GM21360 (cell line): ENCODE measurements at regions not wholly inside any gene's neighbourhood (a gene's known extent, or its start where the extent isn't known, plus 50 kb on each side); places are given as distances from the start of the nearest gene placed in this dataset.
A peak's percentile ranks its signal among the peaks of the same experiment; 100 is the strongest.

Experiments
- ATAC-seq: cut with Tn5 transposase; IDR thresholded peaks from one replicate; pipeline ENCODE4 v1.9.1; 2021; ENCODE audit warnings: mild to moderate bottlenecking, moderate library complexity; ENCODE audit not compliant: unreplicated experiment

DNA sequence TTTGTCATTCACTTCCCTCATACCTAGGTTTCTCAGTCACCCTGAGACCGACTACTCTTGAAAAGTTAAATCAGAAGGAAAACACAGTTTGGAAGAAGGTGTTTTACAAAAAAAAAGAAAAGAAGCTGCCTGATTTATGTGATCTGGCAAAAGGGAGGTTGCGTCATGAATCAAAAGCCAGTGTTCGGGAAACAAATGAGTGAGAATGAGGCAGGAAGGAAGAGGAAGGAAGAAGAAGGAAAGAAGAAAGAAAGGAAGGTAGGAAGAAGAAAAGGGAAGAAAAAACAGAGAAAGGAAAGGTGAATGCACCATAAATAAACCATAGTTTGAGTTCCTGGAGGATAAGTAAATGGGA, 314.6 kb downstream of the BLID start:
- ATAC-seq: no peak

DNA sequence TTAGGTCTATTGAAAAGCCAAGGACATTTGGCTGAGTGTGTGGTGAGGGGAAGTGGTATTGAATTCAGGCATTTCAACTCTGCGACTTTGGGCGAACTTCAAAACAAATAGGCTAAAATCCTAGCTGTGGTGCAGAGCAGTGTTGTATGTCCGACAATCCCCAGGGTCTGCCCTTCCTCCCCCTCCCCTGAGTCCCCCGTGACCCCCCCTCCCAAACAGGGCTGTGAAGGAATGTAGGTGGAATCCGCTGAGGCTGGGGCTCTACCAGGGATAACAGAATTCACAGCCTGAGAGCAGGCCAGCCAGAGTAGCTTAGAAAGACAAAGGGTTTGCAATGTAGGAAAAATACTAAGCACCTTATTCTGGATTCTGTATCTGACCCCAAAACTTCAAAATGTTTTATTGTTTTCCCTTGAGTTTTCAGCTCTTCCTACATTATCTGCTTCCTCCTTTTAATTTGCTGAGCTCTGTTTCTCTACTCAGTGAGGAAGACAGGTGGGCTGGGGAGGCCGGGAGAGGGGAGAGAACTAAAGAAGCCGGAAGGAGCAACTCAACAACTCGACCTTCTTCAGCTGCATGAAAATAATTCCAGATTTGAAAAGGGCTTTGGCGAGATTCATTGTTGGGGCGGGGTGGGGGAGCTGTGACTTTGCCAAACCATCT, 315.2 kb downstream of the BLID start:
- ATAC-seq: no peak

DNA sequence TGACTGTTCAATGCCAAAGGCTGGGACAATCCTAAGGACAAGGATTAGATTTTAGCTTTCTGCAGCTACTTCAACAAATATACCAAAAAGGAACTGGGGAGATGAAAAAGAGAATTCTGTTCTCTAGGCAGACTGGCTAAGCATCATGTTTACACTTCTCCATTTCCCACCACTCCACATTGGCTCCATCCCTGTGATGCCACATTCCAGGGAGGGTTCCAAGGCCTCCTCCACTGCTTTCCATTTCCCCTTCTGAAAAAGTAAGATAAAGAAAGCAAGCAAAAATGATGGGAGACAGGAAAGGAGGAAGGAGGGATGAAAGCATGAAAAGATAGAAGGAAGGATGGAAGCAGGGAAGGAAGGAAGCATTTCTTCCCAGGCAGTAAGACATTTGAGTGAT, 315.8 kb downstream of the BLID start:
- ATAC-seq: no peak

DNA sequence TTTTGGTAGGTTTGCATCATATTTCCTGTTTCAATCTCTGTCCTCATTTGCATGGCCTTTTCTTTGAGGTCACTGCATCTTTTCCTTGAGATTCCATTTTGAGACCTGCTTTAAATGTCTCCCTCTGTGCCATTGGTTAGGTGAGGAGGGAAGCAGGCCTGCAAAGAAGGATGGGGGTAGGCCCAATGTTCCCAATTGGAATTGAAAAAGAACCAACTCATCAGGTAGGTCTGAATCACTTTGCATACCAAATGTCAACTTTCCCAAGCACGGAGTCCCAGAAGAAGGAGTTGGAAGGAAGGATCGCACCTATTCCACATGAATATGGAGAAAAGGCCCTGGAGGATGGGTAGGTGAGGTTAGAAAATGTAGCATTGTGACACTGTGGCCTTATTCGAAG, 318.5 kb downstream of the BLID start:
- ATAC-seq: no peak

DNA sequence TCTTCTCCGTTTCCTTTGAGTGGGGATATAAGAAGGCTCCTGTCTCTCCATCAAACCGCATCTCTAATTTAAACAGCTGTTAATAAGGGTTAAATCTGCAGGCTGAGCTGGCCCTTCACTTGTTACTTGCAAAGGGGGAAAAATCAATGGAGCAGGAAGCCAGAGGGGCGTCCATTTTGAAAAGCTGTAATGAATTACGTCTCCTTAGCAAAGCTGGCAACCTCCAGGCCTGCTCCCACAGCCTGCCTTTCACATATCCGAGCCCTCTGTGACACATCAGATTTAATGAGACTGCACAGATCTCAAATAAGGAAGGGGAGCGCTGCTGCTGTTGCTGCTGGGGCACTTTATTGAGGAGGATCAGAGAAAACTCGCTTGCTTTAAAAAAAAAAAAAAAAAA, 320.8 kb downstream of the BLID start:
- no peak for ATAC-seq

DNA sequence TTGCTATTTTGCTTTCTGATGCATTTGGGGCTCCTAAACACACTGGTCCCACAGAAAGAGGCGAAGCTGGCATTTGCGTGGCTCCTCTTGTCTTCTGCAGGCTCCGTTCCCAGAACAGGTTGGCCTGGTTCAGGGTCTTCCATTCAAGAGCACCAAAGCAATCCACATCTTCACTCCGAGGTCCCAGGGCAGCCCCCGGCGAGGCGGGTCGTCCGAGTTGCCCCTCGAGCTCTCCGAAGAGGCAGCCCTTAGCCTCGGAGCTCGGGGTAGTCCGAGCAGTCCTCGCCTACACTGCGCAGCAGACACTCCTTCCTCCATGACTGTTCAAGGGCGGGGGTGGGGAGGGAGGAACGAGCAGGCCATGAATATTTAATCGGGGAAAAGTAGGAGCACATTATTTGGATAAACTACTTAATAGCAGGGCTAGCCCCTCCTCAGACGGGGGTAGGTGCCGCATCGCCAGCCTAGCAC, 321.3 kb downstream of the BLID start:
- no peak for ATAC-seq

DNA sequence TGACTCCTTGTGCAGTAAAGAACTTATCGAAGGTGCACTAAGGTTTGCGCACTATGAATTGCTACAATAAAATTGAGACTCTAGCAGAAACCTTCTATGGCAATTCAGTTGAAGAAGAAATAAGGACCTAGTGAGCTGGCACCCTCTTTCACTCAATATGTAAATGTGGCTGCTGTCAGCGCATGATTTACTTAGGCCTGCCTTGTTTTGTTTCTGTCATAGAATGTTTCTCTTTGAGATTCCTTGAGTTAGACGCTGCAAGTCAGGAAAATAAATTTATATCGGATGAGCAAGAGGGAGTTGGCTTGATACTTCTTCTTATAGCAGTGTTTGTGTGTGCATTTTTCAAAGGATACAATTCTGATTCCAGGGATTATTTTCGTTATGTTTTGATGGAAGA, 322.1 kb downstream of the BLID start:
- no peak for ATAC-seq

DNA sequence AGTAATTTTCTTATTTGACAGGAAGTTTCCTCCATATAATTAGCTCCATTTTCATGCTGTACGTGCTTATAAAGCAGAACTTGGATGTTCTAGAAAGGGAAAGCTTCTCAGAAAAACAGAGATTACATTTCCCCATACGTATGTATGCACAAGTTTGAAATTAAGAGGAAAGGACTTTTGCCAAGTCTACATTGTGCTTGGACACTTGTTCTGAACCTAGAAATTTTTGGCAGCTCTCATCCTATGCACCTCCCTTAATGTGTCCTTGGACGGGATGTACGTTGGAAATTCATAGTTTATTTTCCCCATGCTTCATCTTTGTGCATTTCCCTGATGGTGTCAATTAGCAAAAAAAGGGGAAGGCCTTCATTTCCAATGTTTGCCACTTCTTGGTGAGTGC, 322.7 kb downstream of the BLID start:
- no peak for ATAC-seq

DNA sequence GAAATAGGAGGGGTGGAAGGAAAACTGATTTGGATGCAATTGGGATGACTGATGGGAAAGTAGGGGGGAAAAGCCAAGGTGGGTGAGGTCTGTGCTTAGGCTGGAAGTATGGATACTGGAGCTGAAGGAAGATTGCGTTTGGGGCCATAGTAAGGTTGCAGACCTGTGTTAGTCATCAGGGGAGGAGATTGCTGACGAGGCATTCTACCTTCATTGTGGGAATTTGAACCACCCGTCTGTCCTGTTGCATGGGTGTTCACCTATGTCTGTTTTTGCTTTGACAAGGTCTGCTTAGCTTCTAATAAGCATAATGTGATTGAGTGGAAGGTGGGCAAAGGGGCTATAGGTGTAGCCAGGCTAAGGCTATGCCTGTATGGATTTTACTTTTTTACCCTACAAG, 323.8 kb downstream of the BLID start:
- no peak for ATAC-seq

DNA sequence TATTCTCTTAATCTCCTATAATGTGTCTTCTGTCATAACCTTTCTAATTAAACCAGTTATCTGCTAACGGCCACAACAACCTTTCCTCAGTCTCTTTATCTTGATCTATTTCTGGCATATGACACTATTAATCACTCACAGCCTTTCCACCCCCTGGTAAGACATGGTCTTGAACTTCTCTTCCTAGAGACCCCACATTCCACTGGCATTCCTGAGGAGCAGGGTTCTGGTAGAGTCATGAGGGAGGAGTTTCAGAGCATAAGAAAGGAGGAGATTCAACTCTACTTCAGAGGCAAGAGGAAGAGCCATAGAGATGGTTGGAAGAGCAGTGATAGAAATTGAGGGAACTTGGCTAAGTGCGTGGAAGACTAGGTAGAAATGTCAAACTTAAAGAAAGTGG, 325.6 kb downstream of the BLID start:
- ATAC-seq: no peak

DNA sequence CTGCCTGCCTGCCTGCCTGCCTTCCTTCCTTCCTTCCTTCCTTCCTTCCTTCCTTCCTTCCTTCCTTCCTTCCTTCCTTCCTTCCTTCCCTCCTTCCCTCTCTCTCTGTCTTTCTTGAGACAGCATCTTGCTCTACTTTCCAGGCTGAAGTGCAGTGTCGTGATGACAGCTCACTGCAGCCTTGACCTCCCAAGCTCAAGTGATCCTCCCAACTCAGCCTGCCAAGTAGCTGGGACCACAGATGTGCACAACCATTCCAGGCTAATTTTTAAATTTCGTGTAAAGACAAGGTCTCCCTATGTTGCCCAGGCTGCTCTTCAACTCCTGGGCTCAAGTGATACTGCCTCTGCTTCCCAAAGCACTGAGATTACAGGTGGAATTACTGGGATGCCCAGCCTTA, 328.2 kb upstream of the SORL1-AS1 start:
- ATAC-seq: no peak

DNA sequence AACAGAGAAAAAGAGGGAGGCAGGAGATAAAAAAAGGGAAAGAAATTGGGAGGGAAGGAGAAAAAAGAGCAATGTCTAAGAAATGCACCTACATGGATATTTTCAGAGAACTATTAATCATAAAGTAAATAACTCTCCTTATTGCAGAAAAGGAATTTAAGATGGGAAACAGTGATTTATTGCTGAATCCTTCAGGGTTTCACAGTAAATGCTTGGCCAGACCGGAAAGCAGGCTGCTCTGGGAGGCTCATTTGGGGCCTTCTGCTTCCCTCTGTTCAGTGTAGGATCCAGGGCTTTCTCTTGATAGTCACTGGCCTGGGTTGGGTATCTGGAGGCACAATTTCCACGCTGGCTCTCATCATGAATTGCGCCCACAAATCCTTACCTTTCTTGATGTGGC, 324.3 kb upstream of the SORL1-AS1 start:
- ATAC-seq: no peak

DNA sequence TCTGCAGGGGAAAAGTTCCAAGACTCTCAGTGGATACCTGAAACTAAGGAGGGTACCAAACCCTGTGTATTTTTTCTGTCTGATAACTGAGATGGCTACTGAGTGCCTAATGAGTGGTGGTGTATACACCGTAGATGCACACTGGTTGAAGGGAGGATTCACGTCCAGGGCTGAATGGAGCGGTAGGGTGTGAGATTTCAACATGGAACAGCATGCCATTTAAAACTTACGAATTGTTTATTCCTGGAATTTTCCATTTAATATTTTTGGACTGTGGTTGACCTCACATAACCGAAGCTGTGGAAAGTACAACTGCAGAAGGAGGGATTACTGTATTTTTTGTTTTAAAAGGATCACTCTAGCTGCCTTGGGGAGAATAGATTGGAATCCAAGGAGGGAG, 322.5 kb upstream of the SORL1-AS1 start:
- no peak for ATAC-seq

DNA sequence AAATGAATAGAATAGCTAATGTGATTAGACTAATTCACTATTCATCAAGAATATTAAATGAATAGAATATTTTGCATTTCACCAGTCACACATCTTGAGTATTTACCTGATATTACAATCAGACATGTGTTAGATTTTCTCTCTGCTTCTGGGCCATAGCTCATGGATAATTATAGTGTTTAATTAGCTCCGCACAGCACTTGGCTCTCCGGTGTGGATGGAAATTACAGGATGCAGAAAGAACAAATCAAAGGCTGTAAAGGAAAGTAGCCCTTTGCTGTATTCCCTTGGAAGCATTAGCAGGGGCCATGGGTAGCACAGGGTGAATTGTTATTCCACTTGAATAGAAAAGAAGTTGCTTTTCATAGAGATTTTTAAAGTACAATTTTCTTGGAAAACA, 320.3 kb upstream of the SORL1-AS1 start:
- ATAC-seq: no peak

DNA sequence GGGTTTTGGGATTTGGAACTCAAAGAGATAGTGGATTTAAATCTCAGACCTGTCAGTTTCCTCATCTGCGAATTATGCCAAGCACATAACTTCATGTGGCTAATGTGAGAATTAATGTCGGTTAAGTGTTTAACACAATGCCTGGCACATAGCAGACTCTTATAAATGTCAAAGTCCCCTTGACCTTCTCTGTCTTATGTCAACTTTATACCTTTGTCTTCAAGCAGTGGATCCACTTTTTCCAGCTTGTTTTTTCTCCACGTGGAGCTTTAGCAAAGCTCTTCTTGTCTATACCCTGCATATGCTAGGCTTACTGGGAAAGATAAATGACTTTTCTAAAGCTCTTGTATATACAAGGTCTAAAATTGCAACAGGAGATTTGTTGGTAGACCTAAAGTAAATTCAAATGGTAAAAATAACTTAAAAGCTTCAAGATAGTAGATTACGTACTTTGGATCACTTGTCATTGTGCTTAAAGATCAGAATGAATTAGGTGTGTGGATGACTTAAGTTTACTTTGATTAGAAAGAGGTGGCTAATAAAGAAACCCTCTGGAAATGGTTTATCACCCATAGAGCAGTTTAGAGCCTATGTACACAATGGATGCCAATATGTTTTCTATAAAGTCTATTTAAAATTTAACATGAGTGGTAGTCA, 318.3 kb upstream of the SORL1-AS1 start:
- ATAC-seq: no peak

DNA sequence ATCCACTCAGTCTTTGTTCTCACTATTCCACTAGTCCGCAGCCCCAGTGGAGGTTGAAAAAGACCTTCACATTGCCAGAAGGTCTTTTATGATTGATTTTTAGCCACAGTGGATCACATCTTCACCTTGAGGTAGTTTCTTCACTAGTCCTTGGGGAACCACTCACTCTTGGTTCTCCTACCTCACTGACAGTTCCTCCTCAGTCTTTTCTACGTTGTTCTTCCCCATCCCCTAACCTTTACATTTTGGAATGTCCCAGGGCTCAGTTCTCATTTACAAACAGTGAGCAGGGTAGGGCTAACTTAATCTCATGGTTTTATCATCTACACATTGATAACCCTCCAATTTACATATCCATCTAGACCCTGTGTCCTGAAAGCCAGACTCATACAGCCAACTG, 316.4 kb upstream of the SORL1-AS1 start:
- no peak for ATAC-seq

DNA sequence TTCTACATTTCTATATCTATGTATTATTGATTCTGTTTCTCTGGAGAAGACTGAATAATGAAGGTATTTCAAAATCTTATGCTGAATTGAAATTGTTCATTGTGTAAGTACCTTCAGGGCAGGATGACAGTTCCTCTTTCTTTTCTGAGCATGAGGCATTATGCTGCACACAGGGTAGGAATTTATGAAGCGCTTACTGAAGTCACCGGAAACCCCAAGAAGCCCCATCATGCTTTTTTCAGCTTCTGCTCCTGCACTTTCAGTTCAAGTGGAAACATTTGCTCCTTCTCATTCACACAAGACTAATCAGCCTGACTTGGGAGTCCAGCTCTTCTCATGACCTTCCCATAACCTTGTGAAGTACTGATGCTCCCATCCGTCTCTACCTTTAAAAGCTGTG, 314.7 kb upstream of the SORL1-AS1 start:
- peak; percentile 89 for ATAC-seq

DNA sequence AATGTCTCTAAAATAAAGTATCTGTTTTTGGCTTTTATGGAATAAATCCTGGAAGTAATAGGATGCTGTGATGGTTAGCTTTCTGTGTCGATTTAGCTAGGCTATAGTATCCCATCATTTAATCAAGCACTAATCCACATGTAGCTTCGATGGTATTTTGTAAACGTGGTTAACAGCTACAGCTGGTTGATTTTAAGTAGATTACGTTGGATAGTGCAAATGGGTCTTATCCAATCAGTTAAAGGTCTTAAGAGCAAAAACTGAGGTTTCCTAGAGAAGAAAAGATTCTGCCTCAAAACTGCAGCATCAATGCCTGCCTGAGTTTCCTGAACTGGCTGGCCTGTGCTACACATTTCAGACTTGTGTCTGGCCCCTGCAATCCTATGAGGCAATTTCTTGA, 314.2 kb upstream of the SORL1-AS1 start:
- ATAC-seq: peak; percentile 16

DNA sequence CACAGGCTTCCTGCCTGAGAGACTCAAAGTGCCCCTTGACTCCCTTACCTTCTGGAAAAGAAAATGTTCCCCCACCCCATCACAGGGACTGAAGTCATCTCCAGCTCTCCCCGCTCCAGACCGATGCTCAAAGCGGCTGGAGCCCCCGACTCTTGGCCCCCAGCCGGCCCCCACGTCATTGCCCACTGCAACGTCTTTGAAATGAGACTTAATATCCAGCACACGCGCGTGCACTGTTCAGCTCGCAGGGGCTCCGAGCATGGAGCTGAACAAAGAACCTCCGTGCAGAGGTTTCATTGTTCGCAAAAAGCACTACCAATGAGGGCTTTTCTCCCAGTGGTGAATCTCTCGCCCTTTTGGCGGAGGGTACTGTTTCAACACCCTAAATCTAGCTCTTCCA, 313.4 kb upstream of the SORL1-AS1 start:
- ATAC-seq: no peak

DNA sequence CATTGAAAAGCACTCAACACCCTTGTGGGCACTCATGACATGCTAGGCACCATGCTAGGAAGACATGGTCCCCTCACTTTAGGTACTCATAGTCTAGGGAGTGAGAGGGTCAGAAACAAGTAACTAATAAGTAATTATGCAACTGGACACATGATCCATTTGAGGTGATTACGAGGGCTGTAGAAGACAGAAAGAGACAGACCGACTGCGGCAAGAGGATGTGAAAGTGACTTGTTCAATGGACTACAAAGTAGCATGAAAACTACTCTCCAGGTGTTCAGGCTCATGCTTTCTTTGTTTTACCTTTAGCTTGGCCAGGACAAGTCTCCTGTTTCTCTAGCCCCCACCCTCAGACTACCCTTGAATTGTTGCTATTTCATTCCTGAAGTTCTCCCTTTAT, 310.8 kb upstream of the SORL1-AS1 start:
- peak; percentile 56 for ATAC-seq

DNA sequence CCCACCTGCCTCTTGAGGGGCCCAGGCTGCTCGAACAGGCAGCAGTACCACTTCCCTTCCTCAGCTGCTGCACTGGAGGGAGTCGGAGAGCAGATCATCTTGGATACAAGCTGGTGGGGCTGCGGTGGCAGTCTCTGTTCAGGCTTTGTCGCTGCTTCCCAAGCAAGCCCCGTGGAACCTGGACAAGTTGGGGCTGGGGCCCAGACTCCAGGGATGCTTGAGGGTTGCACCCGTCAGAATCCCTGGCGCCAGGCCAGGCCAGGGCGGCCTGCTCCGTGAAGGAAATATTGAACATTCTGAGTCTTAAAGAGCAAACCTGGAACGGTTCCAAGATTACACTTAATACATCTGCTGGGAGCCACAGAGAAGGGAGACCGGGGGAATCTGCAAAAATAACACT, 310.1 kb upstream of the SORL1-AS1 start:
- no peak for ATAC-seq

DNA sequence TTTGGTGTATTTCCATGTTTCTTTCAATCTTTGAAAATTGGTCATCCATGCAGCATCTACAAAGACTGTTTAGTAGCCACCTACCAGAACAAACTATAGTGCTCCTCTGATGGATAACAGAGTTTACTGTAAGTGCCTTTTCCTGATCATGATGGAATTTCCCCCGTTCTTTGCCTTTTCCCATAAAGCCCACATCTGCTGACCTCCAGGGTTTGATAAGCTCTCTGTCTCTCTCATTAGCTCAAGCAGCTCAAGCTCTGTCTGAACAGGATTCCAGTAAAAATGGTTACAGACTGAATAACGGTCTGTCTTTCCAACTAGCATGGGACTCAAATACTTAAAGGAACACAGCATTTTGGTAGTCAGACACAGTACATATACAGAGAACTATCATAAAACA, 308.4 kb upstream of the SORL1-AS1 start:
- no peak for ATAC-seq
